ENCODE measurements at regions not wholly inside any gene's neighbourhood (a gene's known extent, or its start where the extent isn't known, plus 50 kb on each side); places are given as distances from the start of the nearest gene placed in this dataset.

DNA sequence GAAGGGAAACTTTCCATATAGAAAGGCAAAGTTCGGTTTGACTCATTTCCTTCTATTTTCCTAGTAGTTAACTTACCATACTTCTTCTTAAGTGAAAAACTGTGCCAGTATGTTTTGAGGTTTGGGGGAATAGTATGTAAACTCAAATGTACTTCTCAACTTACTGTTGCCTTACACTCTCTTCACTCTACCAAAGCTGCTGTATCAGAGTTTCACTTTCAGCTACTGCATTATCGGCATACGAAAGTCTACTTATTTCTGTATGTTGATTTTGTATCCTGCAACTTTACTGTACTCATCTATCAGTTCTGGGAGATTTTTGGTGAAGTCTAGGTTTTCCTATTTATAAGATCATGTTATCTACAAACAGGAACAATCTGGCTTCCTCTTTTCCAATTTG lies 932.7 kb downstream of the FAT4 start:
- Histone ChIP-seq H3K4me1 (ENCODE audit: insufficient read depth, low read length) (no peaks in the 10 kb centered on the region), H3K4me3 (ENCODE audit: low read length) (no peak overlapping the region), H3K27ac (ENCODE audit: low read depth, low read length) (no peak overlapping the region), H3K36me3 (ENCODE audit: insufficient read depth, low read length) (no peaks in the 10 kb centered on the region), H3K27me3 (ENCODE audit: insufficient read depth, low read length, poor library complexity, severe bottlenecking) (no peaks in the 10 kb centered on the region), H3K9me3 (ENCODE audit: low read length) (peaks cover 6% of the 10 kb centered on the region)
- no peak for DNase-seq
- Mint-ChIP-seq H3K4me3 (no peak overlapping the region), H3K9me3 (peaks cover 0 to 34% (median 7%) of the 10 kb centered on the region in 5 donors), H3K27ac (no peak overlapping the region), H3K4me1 (no peaks in the 10 kb centered on the region), H3K27me3 (peaks cover 0 to under 1% of the 10 kb centered on the region in 2 donors), H3K36me3 (no peaks in the 10 kb centered on the region)
- POLR2A ChIA-PET = no interaction called here
- CTCF ChIA-PET = no interaction called here

DNA sequence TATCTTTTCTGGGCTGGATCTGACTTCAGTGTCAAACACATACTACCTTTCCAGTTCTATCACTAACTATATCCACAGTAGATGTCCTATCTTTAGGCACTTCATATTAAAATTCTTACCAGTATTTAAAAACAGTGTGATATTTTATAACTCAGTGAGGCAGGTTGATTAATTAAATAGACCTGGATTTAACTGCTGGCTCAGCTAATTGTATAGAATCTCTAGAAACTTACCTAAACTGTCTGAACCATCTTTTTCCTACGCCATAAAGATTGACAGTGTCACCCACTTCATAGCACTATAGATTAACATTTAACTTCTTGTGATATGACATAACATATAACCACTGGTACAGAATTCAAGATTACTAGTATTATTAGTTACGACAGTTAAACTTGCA lies 935.3 kb downstream of the FAT4 start:
- H3K9me3 Mint-ChIP-seq = peaks cover 0 to 45% (median 7%) of the 10 kb centered on the region in 5 donors
- H3K27me3 Mint-ChIP-seq = peaks cover 0 to 2% of the 10 kb centered on the region in 2 donors
- ChIA-PET POLR2A (no interaction called here), CTCF (no interaction called here)
- no peak overlapping the region for H3K4me3 Mint-ChIP-seq
- Histone ChIP-seq H3K36me3 (ENCODE audit: insufficient read depth, low read length) (no peaks in the 10 kb centered on the region), H3K4me3 (ENCODE audit: low read length) (no peak overlapping the region), H3K27ac (ENCODE audit: low read depth, low read length) (no peak overlapping the region), H3K4me1 (ENCODE audit: insufficient read depth, low read length) (no peaks in the 10 kb centered on the region), H3K9me3 (ENCODE audit: low read length) (no peaks in the 10 kb centered on the region), H3K27me3 (ENCODE audit: insufficient read depth, low read length, poor library complexity, severe bottlenecking) (no peaks in the 10 kb centered on the region)
- H3K4me1 Mint-ChIP-seq = no peaks in the 10 kb centered on the region
- no peak for DNase-seq
- no peak overlapping the region for H3K27ac Mint-ChIP-seq
- H3K36me3 Mint-ChIP-seq = no peaks in the 10 kb centered on the region

DNA sequence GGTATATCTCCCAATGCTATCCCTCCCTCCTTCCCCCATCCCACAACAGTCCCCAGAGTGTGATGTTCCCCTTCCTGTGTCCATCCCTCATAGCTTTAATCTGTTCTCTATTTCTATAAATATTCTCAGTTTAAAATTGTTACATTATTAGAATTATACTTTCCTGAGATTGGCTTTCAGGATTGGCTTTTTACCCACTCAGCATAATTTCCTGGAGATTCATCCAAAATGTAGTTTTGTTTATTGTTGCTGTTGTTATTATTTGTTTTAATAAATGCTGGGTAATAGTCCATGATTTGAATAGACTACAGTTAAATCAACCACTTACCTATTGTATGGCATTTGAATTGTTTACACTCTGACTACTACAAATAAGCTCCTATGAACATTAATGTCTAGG lies 936.4 kb downstream of the FAT4 start:
- CTCF ChIA-PET = no interaction called here
- no peak for DNase-seq

DNA sequence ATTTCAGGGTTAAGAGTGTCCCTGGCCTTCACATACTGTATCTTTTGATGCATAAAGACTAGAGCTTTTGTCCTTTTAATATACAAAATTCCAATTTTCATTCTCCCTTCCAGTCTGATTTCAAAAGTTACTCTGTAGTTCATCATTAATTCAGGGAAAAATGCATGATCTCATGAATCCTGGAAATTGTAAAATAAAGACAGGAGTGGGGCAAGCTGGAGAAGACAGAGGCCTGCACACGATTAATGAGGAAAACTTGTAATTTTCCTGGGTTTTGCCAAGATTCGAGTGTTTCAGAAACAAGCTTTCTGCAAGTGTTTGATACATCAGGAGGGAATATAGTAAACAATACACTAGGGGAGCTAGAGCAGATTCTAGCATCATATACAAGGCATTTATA lies 947.9 kb downstream of the FAT4 start:
- no peaks in the 10 kb centered on the region for H3K27me3 ChIP-seq (ENCODE audit: insufficient read depth, low read length, poor library complexity, severe bottlenecking)
- no peaks in the 10 kb centered on the region for H3K36me3 ChIP-seq (ENCODE audit: insufficient read depth, low read length)
- Mint-ChIP-seq H3K27me3 (no peaks in the 10 kb centered on the region), H3K4me3 (no peak overlapping the region), H3K27ac (no peak overlapping the region), H3K4me1 (no peaks in the 10 kb centered on the region), H3K36me3 (no peaks in the 10 kb centered on the region), H3K9me3 (peaks cover 0 to 8% (median 3%) of the 10 kb centered on the region in 5 donors)
- DNase-seq = no peak
- no peak overlapping the region for H3K27ac ChIP-seq (ENCODE audit: low read depth, low read length)
- H3K9me3 ChIP-seq (ENCODE audit: low read length) = no peaks in the 10 kb centered on the region
- ChIA-PET POLR2A (no interaction called here), CTCF (no interaction called here)
- no peaks in the 10 kb centered on the region for H3K4me1 ChIP-seq (ENCODE audit: insufficient read depth, low read length)
- H3K4me3 ChIP-seq (ENCODE audit: low read length) = no peak overlapping the region

More for the DNA sequence above, 936.4 kb downstream of the FAT4 start:
- H3K9me3 Mint-ChIP-seq = peaks cover 0 to 39% (median 7%) of the 10 kb centered on the region in 5 donors
- Histone ChIP-seq H3K9me3 (ENCODE audit: low read length) (no peaks in the 10 kb centered on the region), H3K4me1 (ENCODE audit: insufficient read depth, low read length) (no peaks in the 10 kb centered on the region), H3K4me3 (ENCODE audit: low read length) (no peak overlapping the region), H3K27ac (ENCODE audit: low read depth, low read length) (no peak overlapping the region), H3K36me3 (ENCODE audit: insufficient read depth, low read length) (no peaks in the 10 kb centered on the region), H3K27me3 (ENCODE audit: insufficient read depth, low read length, poor library complexity, severe bottlenecking) (no peaks in the 10 kb centered on the region)
- H3K27me3 Mint-ChIP-seq = peaks cover 0 to 2% of the 10 kb centered on the region in 2 donors
- POLR2A ChIA-PET = no interaction called here
- no peak overlapping the region for H3K27ac Mint-ChIP-seq
- no peaks in the 10 kb centered on the region for H3K36me3 Mint-ChIP-seq
- H3K4me1 Mint-ChIP-seq = no peaks in the 10 kb centered on the region
- H3K4me3 Mint-ChIP-seq = no peak overlapping the region

DNA sequence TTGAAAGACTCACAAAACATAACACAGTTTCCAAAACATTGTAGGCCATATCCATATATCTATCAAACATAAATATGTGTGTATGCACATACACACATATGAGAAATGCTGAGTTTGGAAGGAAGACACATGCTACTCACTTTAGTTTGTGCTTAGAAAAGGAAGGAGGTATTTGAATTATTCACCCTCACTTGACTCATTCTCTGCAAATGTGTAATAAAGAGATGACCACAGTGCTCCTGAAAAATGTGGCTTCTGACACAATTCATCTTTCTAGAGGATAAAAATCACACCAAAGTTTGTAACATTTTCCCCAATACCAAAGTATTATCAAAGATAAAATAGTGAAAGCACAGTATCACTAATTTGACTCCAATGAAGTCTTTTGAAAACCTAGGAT lies 950.1 kb downstream of the FAT4 start:
- Mint-ChIP-seq H3K4me3 (no peak overlapping the region), H3K4me1 (no peaks in the 10 kb centered on the region), H3K27me3 (no peaks in the 10 kb centered on the region), H3K36me3 (no peaks in the 10 kb centered on the region), H3K9me3 (peaks cover 0 to 8% (median 3%) of the 10 kb centered on the region in 5 donors), H3K27ac (no peak overlapping the region)
- Histone ChIP-seq H3K4me1 (ENCODE audit: insufficient read depth, low read length) (no peaks in the 10 kb centered on the region), H3K4me3 (ENCODE audit: low read length) (no peak overlapping the region), H3K9me3 (ENCODE audit: low read length) (no peaks in the 10 kb centered on the region), H3K36me3 (ENCODE audit: insufficient read depth, low read length) (no peaks in the 10 kb centered on the region), H3K27ac (ENCODE audit: low read depth, low read length) (no peak overlapping the region), H3K27me3 (ENCODE audit: insufficient read depth, low read length, poor library complexity, severe bottlenecking) (no peaks in the 10 kb centered on the region)
- DNase-seq = no peak
- ChIA-PET POLR2A (no interaction called here), CTCF (no interaction called here)

DNA sequence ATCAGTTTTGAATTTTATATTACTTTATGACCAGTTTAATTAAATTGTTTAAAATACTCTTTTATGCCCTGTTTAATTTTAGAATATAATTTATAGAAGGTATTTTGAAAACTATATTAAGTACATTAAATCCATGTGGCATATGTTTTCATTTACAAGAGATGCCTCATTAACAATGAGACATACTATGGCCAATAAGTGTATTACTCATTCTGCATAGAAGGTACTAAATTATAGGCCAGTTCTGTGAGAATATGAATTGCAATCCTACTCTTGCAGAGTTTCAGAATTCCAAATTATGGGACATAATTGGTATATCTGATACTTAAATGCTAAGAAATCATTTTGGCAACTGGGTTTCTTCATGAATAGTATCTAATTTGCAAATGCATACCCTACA lies 951.1 kb downstream of the FAT4 start:
- ChIA-PET CTCF (no interaction called here), POLR2A (no interaction called here)
- H3K4me1 Mint-ChIP-seq = no peaks in the 10 kb centered on the region
- H3K27ac Mint-ChIP-seq = no peak overlapping the region
- no peak overlapping the region for H3K4me3 Mint-ChIP-seq
- H3K9me3 Mint-ChIP-seq = peaks cover 3 to 12% (median 4%) of the 10 kb centered on the region in 5 donors
- DNase-seq = no peak
- no peaks in the 10 kb centered on the region for H3K27me3 Mint-ChIP-seq
- H3K27me3 ChIP-seq (ENCODE audit: insufficient read depth, low read length, poor library complexity, severe bottlenecking) = no peaks in the 10 kb centered on the region
- H3K4me3 ChIP-seq (ENCODE audit: low read length) = no peak overlapping the region
- H3K36me3 ChIP-seq (ENCODE audit: insufficient read depth, low read length) = no peaks in the 10 kb centered on the region
- no peaks in the 10 kb centered on the region for H3K4me1 ChIP-seq (ENCODE audit: insufficient read depth, low read length)
- H3K36me3 Mint-ChIP-seq = no peaks in the 10 kb centered on the region
- no peak overlapping the region for H3K27ac ChIP-seq (ENCODE audit: low read depth, low read length)
- no peaks in the 10 kb centered on the region for H3K9me3 ChIP-seq (ENCODE audit: low read length)

DNA sequence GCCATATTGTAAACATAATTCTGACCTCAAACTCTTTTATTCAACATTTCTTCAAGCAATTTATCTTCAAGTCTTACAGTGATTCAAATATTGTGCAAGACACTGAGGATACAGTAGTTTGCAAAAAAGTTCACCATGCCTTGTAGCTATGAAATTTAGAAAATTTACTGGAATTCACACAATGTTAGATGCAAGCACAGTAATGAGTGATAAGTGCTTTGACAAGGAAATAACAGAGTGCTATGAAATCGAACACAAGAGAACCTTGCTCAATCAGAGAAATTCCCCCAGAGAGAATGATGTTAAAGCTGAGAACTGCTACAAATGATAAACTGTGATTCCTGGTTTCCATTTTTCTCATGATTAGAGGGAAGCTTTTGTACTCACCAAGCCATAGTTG lies 952.9 kb downstream of the FAT4 start:
- no peak overlapping the region for H3K4me3 ChIP-seq (ENCODE audit: low read length)
- DNase-seq = no peak
- no peak overlapping the region for H3K27ac ChIP-seq (ENCODE audit: low read depth, low read length)
- H3K4me1 ChIP-seq (ENCODE audit: insufficient read depth, low read length) = no peaks in the 10 kb centered on the region
- no peaks in the 10 kb centered on the region for H3K36me3 ChIP-seq (ENCODE audit: insufficient read depth, low read length)
- CTCF ChIA-PET = no interaction called here
- H3K27me3 ChIP-seq (ENCODE audit: insufficient read depth, low read length, poor library complexity, severe bottlenecking) = no peaks in the 10 kb centered on the region
- Mint-ChIP-seq H3K9me3 (peaks cover 3 to 12% (median 4%) of the 10 kb centered on the region in 5 donors), H3K27me3 (no peaks in the 10 kb centered on the region), H3K27ac (no peak overlapping the region), H3K36me3 (no peaks in the 10 kb centered on the region), H3K4me3 (no peak overlapping the region), H3K4me1 (no peaks in the 10 kb centered on the region)
- POLR2A ChIA-PET = no interaction called here
- no peaks in the 10 kb centered on the region for H3K9me3 ChIP-seq (ENCODE audit: low read length)

DNA sequence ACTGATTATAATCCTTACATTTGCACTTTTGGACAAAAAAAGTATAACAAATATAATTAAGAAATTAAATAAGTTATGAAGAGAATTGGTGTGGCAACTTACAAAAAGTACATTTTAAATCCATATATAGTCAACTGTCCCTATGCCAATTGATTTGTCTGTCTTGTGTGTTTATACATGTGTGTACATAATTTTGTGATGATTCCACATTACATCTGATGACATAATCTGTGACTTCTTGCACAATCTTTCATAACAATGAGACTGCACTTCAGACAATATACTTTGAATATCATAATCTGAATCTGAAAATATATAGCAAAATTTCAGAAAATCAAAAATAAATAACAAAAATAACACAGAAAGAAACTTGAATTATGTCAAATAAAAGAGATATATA lies 953.4 kb downstream of the FAT4 start:
- no peak for DNase-seq
- H3K27ac ChIP-seq (ENCODE audit: low read depth, low read length) = no peak overlapping the region
- Mint-ChIP-seq H3K27me3 (no peaks in the 10 kb centered on the region), H3K4me3 (no peak overlapping the region), H3K4me1 (no peaks in the 10 kb centered on the region), H3K27ac (no peak overlapping the region), H3K36me3 (no peaks in the 10 kb centered on the region), H3K9me3 (peaks cover 0 to 12% (median 4%) of the 10 kb centered on the region in 5 donors)
- H3K36me3 ChIP-seq (ENCODE audit: insufficient read depth, low read length) = no peaks in the 10 kb centered on the region
- no peaks in the 10 kb centered on the region for H3K4me1 ChIP-seq (ENCODE audit: insufficient read depth, low read length)
- no peak overlapping the region for H3K4me3 ChIP-seq (ENCODE audit: low read length)
- CTCF ChIA-PET = no interaction called here
- H3K27me3 ChIP-seq (ENCODE audit: insufficient read depth, low read length, poor library complexity, severe bottlenecking) = no peaks in the 10 kb centered on the region
- POLR2A ChIA-PET = no interaction called here
- no peaks in the 10 kb centered on the region for H3K9me3 ChIP-seq (ENCODE audit: low read length)

DNA sequence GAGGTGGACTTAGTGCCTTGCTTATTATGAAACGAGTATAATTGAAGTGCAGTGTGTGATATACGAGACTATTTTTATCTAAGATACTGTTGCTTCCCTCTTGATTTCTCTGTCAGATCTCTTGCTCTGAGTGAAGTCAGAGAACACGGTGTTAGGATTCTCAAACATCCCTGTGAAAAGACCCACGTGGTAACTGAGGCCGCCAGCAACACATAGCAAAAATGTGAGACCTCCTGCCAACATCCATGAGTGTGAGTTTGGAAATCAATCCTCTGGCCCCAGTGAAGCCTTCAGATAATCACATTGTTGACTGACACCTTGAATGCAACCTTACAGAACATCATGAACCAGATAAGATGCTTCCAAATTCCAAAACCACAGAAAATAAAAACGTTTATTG lies 954.4 kb downstream of the FAT4 start:
- POLR2A ChIA-PET = no interaction called here
- no peaks in the 10 kb centered on the region for H3K27me3 ChIP-seq (ENCODE audit: insufficient read depth, low read length, poor library complexity, severe bottlenecking)
- H3K27ac ChIP-seq (ENCODE audit: low read depth, low read length) = no peak overlapping the region
- CTCF ChIA-PET = no interaction called here
- no peak overlapping the region for H3K4me3 ChIP-seq (ENCODE audit: low read length)
- Mint-ChIP-seq H3K27ac (no peak overlapping the region), H3K36me3 (no peaks in the 10 kb centered on the region), H3K27me3 (no peaks in the 10 kb centered on the region), H3K4me3 (no peak overlapping the region), H3K4me1 (no peaks in the 10 kb centered on the region), H3K9me3 (peaks cover 0 to 19% (median 4%) of the 10 kb centered on the region in 5 donors)
- DNase-seq = no peak
- no peaks in the 10 kb centered on the region for H3K4me1 ChIP-seq (ENCODE audit: insufficient read depth, low read length)
- no peaks in the 10 kb centered on the region for H3K36me3 ChIP-seq (ENCODE audit: insufficient read depth, low read length)
- no peaks in the 10 kb centered on the region for H3K9me3 ChIP-seq (ENCODE audit: low read length)
